HepG2 (cell line): ENCODE measurements at regions not wholly inside any gene's neighbourhood (a gene's known extent, or its start where the extent isn't known, plus 50 kb on each side); places are given as distances from the start of the nearest gene placed in this dataset.

Experiments used
- BCL6 ChIP-seq: IDR thresholded peaks from 2 replicates; pipeline ENCODE4 v1.6.1; 2016; ENCODE audit warnings: missing genetic modification reagents, missing compliant biosample characterization
- EED ChIP-seq: sonication (generic); formaldehyde crosslinking; IDR thresholded peaks from 2 replicates; pipeline ENCODE4 v1.5.0; 2020; ENCODE audit warnings: mild to moderate bottlenecking, missing genetic modification reagents
- HOXA3 ChIP-seq: sonication (generic); formaldehyde crosslinking; IDR thresholded peaks from 2 replicates; pipeline ENCODE4 v1.5.0; 2020; ENCODE audit warnings: missing genetic modification reagents
- MLXIP ChIP-seq: sonication (generic); formaldehyde crosslinking; IDR thresholded peaks from 2 replicates; pipeline ENCODE4 v1.9.0; 2021; ENCODE audit warnings: missing genetic modification reagents, borderline replicate concordance
- MNT ChIP-seq: fragments of 450-650 bp; IDR thresholded peaks from 2 replicates; pipeline ENCODE4 v1.6.1; 2016
- NFE2L2 ChIP-seq: fragments of 150-350 bp; IDR thresholded peaks from 2 replicates; pipeline ENCODE4 v1.6.1; 2014; ENCODE audit warnings: low read length
- NFIC ChIP-seq: IDR thresholded peaks from 2 replicates; pipeline ENCODE4 v1.6.1; 2012; ENCODE audit warnings: mild to moderate bottlenecking, low read length, inconsistent platforms
- NR2C2 ChIP-seq: sonication (generic); formaldehyde crosslinking; IDR thresholded peaks from 2 replicates; pipeline ENCODE4 v1.4.0; 2020; ENCODE audit warnings: missing genetic modification reagents, mild to moderate bottlenecking, moderate library complexity, borderline replicate concordance
- RARA ChIP-seq: IDR thresholded peaks from 2 replicates; pipeline ENCODE4 v1.6.1; 2016; ENCODE audit warnings: missing genetic modification reagents, missing compliant biosample characterization
- RNF219 ChIP-seq: sonication (generic); formaldehyde crosslinking; IDR thresholded peaks from 2 replicates; pipeline ENCODE4 v1.5.0; 2020; ENCODE audit warnings: mild to moderate bottlenecking, missing genetic modification reagents
- SATB2 ChIP-seq: sonication (generic); formaldehyde crosslinking; IDR thresholded peaks from 2 replicates; pipeline ENCODE4 v1.5.0; 2020; ENCODE audit warnings: missing genetic modification reagents
- SIX1 ChIP-seq: sonication (generic); formaldehyde crosslinking; IDR thresholded peaks from 2 replicates; pipeline ENCODE4 v1.4.0; 2020; ENCODE audit warnings: missing genetic modification reagents, borderline replicate concordance
- SRF ChIP-seq: IDR thresholded peaks from 2 replicates; pipeline ENCODE4 v1.6.1; 2011; ENCODE audit warnings: mild to moderate bottlenecking, low read depth, low read length, moderate library complexity
- TBP ChIP-seq: sonication (generic); formaldehyde crosslinking; IDR thresholded peaks from 2 replicates; pipeline ENCODE4 v1.5.0; 2020; ENCODE audit warnings: missing genetic modification reagents
- THYN1 ChIP-seq: sonication (generic); formaldehyde crosslinking; IDR thresholded peaks from 2 replicates; pipeline ENCODE4 v1.8.1; 2023; ENCODE audit warnings: low read depth, mild to moderate bottlenecking, moderate library complexity, missing genetic modification reagents, borderline replicate concordance
- ZFAT ChIP-seq: sonication (generic); formaldehyde crosslinking; conservative IDR thresholded peaks from 2 replicates; pipeline ENCODE4 v1.8.1; 2023; ENCODE audit warnings: missing genetic modification reagents, inconsistent platforms
- ZNF205 ChIP-seq: IDR thresholded peaks from 2 replicates; pipeline ENCODE4 v1.6.1; 2018; ENCODE audit warnings: missing biosample characterization, missing genetic modification reagents
- ZNF280B ChIP-seq: sonication (generic); formaldehyde crosslinking; IDR thresholded peaks from 2 replicates; pipeline ENCODE4 v1.5.0; 2020; ENCODE audit warnings: missing genetic modification reagents, mild to moderate bottlenecking, borderline replicate concordance
- ZNF430 ChIP-seq: sonication (generic); formaldehyde crosslinking; IDR thresholded peaks from 2 replicates; pipeline ENCODE4 v1.9.0; 2021; ENCODE audit warnings: mild to moderate bottlenecking, missing genetic modification reagents
- ZNF496 ChIP-seq: sonication (generic); formaldehyde crosslinking; IDR thresholded peaks from 2 replicates; pipeline ENCODE4 v1.8.1; 2023; ENCODE audit warnings: mild to moderate bottlenecking, moderate library complexity, missing genetic modification reagents; ENCODE audit not compliant: insufficient replicate concordance
- ZNF558 ChIP-seq: sonication (generic); formaldehyde crosslinking; IDR thresholded peaks from 2 replicates; pipeline ENCODE4 v1.9.0; 2022; ENCODE audit warnings: mild to moderate bottlenecking, missing genetic modification reagents, borderline replicate concordance
- ZNF572 ChIP-seq: sonication (generic); formaldehyde crosslinking; IDR thresholded peaks from 2 replicates; pipeline ENCODE4 v1.5.1; 2020; ENCODE audit warnings: mild to moderate bottlenecking, missing genetic modification reagents
- ZNF746 ChIP-seq: sonication (generic); formaldehyde crosslinking; IDR thresholded peaks from 2 replicates; pipeline ENCODE4 v1.8.0; 2022; ENCODE audit warnings: mild to moderate bottlenecking, missing genetic modification reagents
- ZNF816 ChIP-seq: sonication (generic); formaldehyde crosslinking; IDR thresholded peaks from 2 replicates; pipeline ENCODE4 v1.8.0; 2022; ENCODE audit warnings: missing genetic modification reagents, mild to moderate bottlenecking, borderline replicate concordance

GRCh38 chr4:104728380-104729122 lies 233.9 kb upstream of the CXXC4 start (continued):
- TF ChIP-seq MNT (no peak), SATB2 (no peak), ZNF280B (no peak), ZNF816 (CRISPR knock-in tag) (no peak), NR2C2 (CRISPR knock-in tag) (no peak), RNF219 (CRISPR knock-in tag) (no peak), ZNF746 (CRISPR knock-in tag) (no peak), TBP (no peak), ZFAT (CRISPR knock-in tag) (no peak), SRF (no peak), EED (CRISPR knock-in tag) (no peak), SIX1 (CRISPR knock-in tag) (no peak), MLXIP (CRISPR knock-in tag) (no peak), ZNF572 (CRISPR knock-in tag) (no peak), ZNF496 (CRISPR knock-in tag) (no peak), ZNF430 (CRISPR knock-in tag) (no peak), ZNF205 (CRISPR knock-in tag) (no peak), NFIC (peak; percentile 91), BCL6 (CRISPR knock-in tag) (peak; percentile 97), RARA (CRISPR knock-in tag) (peak; percentile 85), HOXA3 (CRISPR knock-in tag) (no peak), ZNF558 (CRISPR knock-in tag) (no peak), NFE2L2 (no peak), THYN1 (no peak)
